Midbrain (tissue), 1 donor: ENCODE measurements at regions not wholly inside any gene's neighbourhood (a gene's known extent, or its start where the extent isn't known, plus 50 kb on each side); places are given as distances from the start of the nearest gene placed in this dataset.
"Not testable (repeated sequence)": the region's sequence is repeated elsewhere in the genome, so short reads cannot be mapped to it uniquely, and the experiment has no call there.

Experiments used
- DNase-seq: peaks from one replicate; lab custom pipeline; 2025; lab: John Stamatoyannopoulos, UW

- no peak for DNase-seq
These were observed 559.1 kb upstream of the TRPC7 start for GRCh38 chr5:136924490-136924889.

GRCh38 chr5:136910625-136911024 lies 545.3 kb upstream of the TRPC7 start:
- no peak for DNase-seq

GRCh38 chr5:136909906-136910305 lies 544.6 kb upstream of the TRPC7 start:
- no peak for DNase-seq

GRCh38 chr5:136907371-136907770 lies 542.0 kb upstream of the TRPC7 start:
- DNase-seq = no peak

GRCh38 chr5:136906545-136906944 lies 541.2 kb upstream of the TRPC7 start:
- no peak for DNase-seq

GRCh38 chr5:136905571-136905970 lies 540.2 kb upstream of the TRPC7 start:
- no peak for DNase-seq

- DNase-seq = no peak
These were observed 528.7 kb upstream of the TRPC7 start for GRCh38 chr5:136894070-136894469.

- no peak for DNase-seq
These were observed 526.7 kb upstream of the TRPC7 start for GRCh38 chr5:136892000-136892399.

GRCh38 chr5:136891175-136891972 lies 526.0 kb upstream of the TRPC7 start:
- no peak for DNase-seq

GRCh38 chr5:136890431-136891148 lies 525.2 kb upstream of the TRPC7 start:
- DNase-seq = no peak

- DNase-seq = no peak
These were observed 521.3 kb upstream of the TRPC7 start for GRCh38 chr5:136886608-136887007.

GRCh38 chr5:136864960-136865359 lies 499.6 kb upstream of the TRPC7 start:
- no peak for DNase-seq

- no peak for DNase-seq
These were observed 491.3 kb upstream of the TRPC7 start for GRCh38 chr5:136856648-136857047.

GRCh38 chr5:136853971-136854370 lies 488.6 kb upstream of the TRPC7 start:
- no peak for DNase-seq

- no peak for DNase-seq
These were observed 475.3 kb upstream of the TRPC7 start for GRCh38 chr5:136840601-136841000.

GRCh38 chr5:136836093-136836492 lies 470.7 kb upstream of the TRPC7 start:
- DNase-seq = no peak

- no peak for DNase-seq
These were observed 455.5 kb upstream of the TRPC7 start for GRCh38 chr5:136820848-136821247.

- DNase-seq = no peak
These were observed 454.4 kb upstream of the TRPC7 start for GRCh38 chr5:136819526-136820302.

- no peak for DNase-seq
These were observed 451.0 kb upstream of the TRPC7 start for GRCh38 chr5:136816327-136816726.

- no peak for DNase-seq
These were observed 449.5 kb upstream of the TRPC7 start for GRCh38 chr5:136814619-136815378.

GRCh38 chr5:136812270-136812669 lies 446.9 kb upstream of the TRPC7 start:
- DNase-seq = not testable (repeated sequence)

- no peak for DNase-seq
These were observed 446.2 kb upstream of the TRPC7 start for GRCh38 chr5:136811551-136811950.
